ENCODE measurements at regions not wholly inside any gene's neighbourhood (a gene's known extent, or its start where the extent isn't known, plus 50 kb on each side); places are given as distances from the start of the nearest gene placed in this dataset.
"Not testable (repeated sequence)": the region's sequence is repeated elsewhere in the genome, so short reads cannot be mapped to it uniquely, and the experiment has no call there.

DNA sequence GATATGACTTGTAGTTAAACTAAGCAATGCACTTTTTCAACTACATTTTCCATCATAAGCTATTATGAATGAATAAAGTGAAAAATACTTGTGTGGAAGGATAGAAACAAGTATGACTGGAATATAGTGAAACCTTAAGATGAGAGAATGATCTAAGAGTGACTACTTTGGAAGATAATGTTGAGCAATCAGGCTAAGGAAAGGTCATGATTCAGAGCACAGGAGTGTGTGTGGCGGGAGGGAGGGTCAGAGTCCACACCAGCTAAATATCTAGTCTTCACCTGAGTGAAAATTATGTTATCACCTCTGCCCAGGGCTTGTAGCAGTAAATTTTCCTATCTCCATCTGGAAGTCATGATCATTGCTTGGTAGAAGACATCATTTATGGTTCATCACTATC is 833.4 kb upstream of the ATXN8OS start:
- DNase-seq (ENCODE audit: low read depth): no peak

GRCh38 chr13:69264362-69265334 is 843.0 kb upstream of the ATXN8OS start:
- DNase-seq (ENCODE audit: low read depth): no peak

DNA sequence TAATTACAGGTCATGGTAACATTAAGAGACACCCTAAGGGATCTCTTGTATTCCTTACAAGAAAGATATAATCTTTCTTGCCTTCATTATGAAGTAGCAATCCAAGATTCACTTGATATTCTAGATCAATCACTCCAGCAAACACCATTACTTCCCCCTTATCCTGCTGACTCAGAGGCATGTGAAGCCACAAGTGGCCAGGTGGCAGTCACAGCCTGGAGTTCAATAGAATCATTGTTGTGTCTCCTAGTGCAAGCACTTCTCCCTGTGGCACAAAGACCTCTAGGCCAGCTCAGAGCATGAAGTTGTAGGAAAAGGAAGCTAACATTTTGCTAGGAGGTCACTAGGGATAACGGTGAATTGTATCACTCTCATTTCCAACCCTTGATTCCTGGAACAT is 864.3 kb upstream of the ATXN8OS start:
- no peak for DNase-seq (ENCODE audit: low read depth)

- DNase-seq (ENCODE audit: low read depth): no peak
Measured at GRCh38 chr13:69234171-69234570, 873.5 kb upstream of the ATXN8OS start.

- no peak for DNase-seq (ENCODE audit: low read depth)
Measured at GRCh38 chr13:69226427-69226826, 881.2 kb upstream of the ATXN8OS start.

- not testable (repeated sequence) for DNase-seq (ENCODE audit: low read depth)
Measured at GRCh38 chr13:69221633-69222498, 885.8 kb upstream of the ATXN8OS start.

DNA sequence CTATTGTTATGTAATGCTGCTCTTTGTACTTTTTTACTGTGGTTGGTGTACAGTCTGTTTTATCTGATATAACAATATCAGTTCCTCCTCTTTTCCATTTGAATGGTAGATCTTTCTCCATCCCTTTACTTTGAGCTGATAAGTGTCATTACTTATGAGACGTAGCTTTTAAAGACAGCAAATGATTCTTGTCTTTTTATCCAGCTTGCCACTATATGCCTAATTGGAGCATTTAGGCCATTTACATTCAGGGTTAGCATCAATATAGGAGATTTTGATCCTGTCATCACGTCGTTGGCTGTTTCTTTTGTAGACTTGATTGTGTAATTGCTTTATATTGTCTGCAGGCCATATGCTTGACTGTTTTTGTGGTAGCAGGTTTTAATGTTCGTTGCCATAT is 894.2 kb upstream of the ATXN8OS start:
- no peak for DNase-seq (ENCODE audit: low read depth)

DNA sequence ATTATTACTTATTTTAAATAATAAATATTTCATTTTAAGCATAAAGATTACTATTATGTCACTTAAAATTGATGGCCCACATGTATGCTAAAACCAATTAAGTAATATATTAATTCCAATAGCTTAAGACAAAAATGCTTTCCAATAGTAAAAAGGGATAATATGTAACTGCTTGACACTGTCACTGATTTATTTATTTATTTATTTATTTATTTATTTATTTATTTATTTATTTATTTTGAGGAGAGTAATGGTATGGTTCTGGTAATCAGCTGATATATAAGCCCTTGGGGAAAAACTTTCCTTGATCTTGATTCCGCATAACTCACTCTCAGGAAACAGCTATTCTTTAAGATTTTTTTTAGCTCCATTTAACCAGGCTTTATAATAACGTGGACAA is 903.0 kb upstream of the ATXN8OS start:
- DNase-seq (ENCODE audit: low read depth): no peak

GRCh38 chr13:69202996-69203395 is 904.6 kb upstream of the ATXN8OS start:
- DNase-seq (ENCODE audit: low read depth): no peak

DNA sequence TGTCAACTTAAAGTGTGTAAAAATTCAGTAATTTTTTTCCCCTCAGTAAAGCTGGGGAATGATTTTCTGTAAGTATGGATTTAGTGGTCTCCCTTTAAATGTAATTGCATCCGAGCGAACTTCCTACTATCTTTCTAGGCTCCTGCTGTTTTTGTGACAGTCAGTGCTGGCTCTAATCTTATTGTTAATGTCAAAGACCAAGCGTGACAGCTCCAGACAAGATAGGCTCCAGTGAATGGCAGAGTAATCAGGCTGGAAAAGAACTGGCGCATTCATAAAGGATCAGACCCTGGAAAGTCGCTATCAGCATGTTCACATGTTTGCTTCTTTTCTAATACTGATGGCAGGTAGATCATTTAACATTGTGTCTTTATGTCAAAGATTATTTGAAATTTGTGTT is 908.0 kb upstream of the ATXN8OS start:
- no peak for DNase-seq (ENCODE audit: low read depth)

GRCh38 chr13:69198706-69199105 is 908.9 kb upstream of the ATXN8OS start:
- DNase-seq (ENCODE audit: low read depth): no peak

DNA sequence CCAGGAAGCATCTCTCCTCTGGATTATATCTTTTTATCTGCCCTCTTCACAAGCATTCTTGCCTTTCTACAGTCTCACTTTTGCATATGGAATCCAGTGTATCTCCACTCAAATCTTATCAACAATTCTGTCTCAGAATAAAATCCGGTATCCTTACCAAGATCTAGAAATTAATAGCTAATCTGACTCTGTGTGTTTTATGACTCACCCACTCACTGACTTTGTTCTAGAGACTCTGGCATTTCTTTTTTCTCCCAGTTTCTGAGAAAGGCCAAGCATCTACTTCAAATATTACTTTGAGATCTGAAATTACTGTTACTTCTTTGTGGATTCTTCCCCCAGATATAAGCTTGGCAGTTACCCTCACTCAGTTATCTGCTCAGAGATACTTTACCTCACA is 913.5 kb upstream of the ATXN8OS start:
- DNase-seq (ENCODE audit: low read depth): no peak

- DNase-seq (ENCODE audit: low read depth): no peak
Measured at GRCh38 chr13:69180034-69180433, 927.6 kb upstream of the ATXN8OS start.

- DNase-seq (ENCODE audit: low read depth): no peak
Measured at GRCh38 chr13:69178000-69178399, 929.6 kb upstream of the ATXN8OS start.

DNA sequence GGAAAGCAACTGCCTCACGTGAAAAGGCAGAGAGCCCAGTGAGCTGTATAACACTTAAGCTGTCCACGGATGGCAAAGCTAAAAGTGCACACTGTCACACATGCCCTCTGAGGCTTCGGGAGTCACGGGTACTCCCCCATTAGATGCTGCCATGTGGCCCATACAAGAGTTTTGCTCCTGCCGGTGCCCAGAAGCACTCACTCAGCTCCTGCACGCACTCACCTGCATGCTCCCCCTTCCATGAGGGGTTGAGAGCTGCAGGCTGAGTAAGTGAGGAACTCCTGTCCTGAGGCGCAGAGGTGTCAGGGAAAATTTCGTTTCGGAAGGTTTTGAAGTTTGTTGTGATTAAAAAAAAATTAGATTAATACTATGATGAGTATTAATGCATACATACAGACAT is 939.2 kb upstream of the ATXN8OS start:
- DNase-seq (ENCODE audit: low read depth): no peak

DNA sequence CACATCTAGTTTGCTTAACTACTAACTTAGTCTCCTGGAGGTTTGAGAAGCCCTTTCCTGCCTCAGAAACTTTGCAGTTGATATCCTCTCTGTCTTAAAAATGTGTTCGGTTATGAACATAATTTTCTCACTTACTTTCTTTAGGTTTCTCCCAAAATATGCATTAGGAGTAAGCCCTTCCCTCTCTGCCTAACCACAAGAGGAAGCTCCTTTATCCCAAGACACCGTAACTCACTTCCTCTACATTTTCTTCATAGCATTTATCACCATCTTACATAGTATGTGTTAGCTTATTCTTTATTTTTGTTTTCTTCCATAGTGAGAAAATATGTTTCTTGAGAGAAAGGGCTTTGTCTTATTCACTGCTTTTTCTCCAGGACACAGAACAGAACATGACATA is 952.5 kb upstream of the ATXN8OS start:
- no peak for DNase-seq (ENCODE audit: low read depth)

- DNase-seq (ENCODE audit: low read depth): no peak
Measured at GRCh38 chr13:69142101-69142500, 965.5 kb upstream of the ATXN8OS start.

- DNase-seq (ENCODE audit: low read depth): no peak
Measured at GRCh38 chr13:69124996-69125395, 982.6 kb upstream of the ATXN8OS start.

GRCh38 chr13:69109891-69110525 is 997.6 kb upstream of the ATXN8OS start:
- DNase-seq (ENCODE audit: low read depth): no peak

GRCh38 chr13:69108486-69108885 is 999.1 kb upstream of the ATXN8OS start:
- no peak for DNase-seq (ENCODE audit: low read depth)

GRCh38 chr13:69107436-69107835 is 1000.2 kb upstream of the ATXN8OS start:
- no peak for DNase-seq (ENCODE audit: low read depth)

DNA sequence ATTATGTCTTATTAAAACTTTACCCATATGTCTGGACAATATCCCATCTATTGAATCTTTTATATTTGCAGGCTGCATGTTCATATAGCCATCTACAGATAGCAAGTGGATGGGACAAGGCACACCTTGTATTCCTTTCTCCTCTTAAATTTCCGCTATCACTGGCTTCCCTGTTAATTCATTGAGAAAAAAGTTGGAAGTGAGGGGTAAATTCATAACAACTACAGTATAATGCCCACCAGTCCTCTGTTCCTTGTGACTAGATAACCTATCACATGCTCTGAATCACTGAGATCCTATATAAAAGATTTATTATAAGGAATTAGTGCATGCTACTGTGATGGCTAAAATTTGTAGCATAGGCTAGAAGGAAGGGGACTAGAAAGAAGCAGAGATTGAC is 1005.8 kb upstream of the ATXN8OS start:
- DNase-seq (ENCODE audit: low read depth): no peak
